HG03103 (cell line): ENCODE measurements at regions not wholly inside any gene's neighbourhood (a gene's known extent, or its start where the extent isn't known, plus 50 kb on each side); places are given as distances from the start of the nearest gene placed in this dataset.
"Not testable (repeated sequence)": the region's sequence is repeated elsewhere in the genome, so short reads cannot be mapped to it uniquely, and the experiment has no call there.

Experiments used
- ATAC-seq: cut with Tn5 transposase; IDR thresholded peaks from one replicate; pipeline ENCODE4 v1.9.1; 2021; ENCODE audit warnings: low read depth; ENCODE audit not compliant: unreplicated experiment

GRCh38 chr20:58044931-58045555 lies 183.4 kb downstream of the ANKRD60 start:
- no peak for ATAC-seq

GRCh38 chr20:58044286-58044685 lies 184.2 kb downstream of the ANKRD60 start:
- ATAC-seq: no peak

DNA sequence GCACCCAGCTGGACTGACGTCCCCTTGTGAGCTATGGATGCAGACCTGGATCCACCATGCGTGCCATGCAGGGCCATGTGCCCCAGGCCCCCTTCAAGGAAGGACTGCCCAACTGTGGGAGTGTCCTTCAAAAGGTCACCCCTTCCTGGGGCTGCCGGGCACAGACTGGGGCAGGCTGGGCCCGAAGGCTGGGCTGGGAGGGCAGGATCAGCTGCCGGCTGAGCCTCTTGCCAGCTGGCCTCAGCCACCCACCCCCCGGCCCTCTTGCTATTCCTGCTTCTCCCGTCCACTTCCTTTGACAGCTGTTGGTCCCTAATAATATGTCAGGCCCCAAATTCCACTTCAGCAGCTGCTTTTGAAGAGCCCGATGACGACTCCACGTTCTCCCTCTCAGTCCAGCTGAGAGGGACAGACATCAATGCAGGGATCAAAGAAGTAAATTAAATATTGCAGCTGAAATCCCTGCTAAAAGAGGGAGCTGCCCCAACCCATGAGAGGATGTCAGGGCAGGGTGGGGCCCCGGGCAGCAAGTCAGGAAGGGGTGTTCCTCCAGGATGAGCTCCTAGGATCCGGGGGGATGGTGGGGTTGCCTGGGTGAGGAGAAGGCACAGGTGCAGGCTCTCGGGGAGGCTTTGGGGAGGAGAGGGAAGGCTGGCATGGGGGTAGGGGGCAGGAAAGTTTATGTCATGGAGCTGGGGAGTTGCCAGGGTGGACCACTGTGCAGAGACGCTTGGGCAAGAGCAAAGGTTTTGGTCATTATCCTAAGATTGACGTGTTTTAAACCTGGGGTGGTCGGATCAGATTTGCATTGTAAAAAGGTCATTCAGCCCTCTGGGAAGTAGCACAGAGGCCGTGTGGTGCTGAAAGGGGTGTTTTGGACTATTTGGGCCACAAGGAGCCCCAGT lies 185.0 kb downstream of the ANKRD60 start:
- no peak for ATAC-seq

- ATAC-seq: no peak
These were observed 185.9 kb downstream of the ANKRD60 start for GRCh38 chr20:58042591-58042990.

GRCh38 chr20:58040447-58041290 lies 187.8 kb downstream of the ANKRD60 start:
- no peak for ATAC-seq

GRCh38 chr20:58039274-58040092 lies 189.0 kb downstream of the ANKRD60 start:
- ATAC-seq: no peak

GRCh38 chr20:58038123-58038654 lies 190.3 kb downstream of the ANKRD60 start:
- no peak for ATAC-seq

DNA sequence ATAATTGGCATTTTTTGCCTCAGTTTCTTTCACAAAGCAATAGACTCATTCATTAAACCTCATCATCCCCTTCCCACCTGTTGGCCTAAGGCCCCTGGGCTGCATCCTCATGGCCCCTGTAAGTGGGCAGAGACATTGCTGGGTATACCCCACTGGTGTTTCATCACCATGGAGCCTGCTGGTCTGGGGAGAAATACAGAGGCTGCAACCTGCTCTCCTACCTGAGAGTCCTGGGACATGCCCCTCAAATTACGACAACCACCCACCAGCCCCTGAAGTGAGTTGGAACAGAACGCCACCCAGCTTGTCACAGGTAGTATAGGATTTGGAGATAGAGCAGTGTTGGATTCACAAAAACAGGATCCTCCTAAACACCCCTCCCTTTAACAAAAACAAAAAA lies 190.8 kb downstream of the ANKRD60 start:
- no peak for ATAC-seq

DNA sequence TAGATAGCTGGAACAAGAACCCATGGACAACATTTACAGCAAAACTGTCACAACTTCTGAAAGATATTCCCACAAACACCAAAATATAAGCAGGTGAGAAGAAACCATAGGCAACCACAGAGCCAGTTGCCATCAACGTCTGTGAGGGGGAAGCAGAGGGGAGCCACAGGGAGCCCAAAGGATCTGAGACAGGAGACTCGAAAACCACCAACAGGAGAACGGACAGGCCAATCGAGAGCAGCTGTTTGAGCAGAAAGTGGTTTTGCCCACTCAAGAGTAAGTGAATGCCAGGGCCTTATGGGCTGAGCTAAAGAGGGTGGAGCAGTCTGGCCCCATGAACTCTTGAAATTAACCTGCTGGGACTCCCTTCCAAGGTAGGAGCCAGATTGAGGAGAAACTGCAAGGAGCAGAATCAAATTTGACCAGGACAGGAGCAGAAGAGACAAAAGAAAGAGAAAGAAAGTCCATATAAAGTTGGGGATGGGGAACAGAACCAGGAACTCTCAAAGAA lies 195.4 kb downstream of the ANKRD60 start:
- ATAC-seq: no peak

DNA sequence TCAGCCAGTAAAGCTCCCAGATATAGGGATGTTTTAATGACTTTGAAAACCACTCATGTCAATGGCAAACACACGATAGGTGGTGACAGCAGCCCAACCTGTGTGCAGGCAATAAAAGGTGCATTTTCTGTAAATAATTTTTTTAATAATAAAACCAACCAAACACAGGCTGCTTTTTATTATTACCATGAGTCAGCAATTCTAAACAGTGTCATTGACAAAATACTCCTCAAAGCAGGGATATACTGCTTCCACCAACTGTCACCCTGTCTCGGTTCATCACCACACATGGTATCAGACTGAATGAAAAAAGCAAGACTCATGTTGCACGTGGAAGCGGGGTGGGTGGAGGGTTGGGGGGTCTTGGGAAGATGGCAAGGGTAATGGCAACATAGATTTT lies 195.9 kb downstream of the ANKRD60 start:
- ATAC-seq: no peak

- ATAC-seq: not testable (repeated sequence)
These were observed 197.1 kb downstream of the ANKRD60 start for GRCh38 chr20:58031350-58031749.

DNA sequence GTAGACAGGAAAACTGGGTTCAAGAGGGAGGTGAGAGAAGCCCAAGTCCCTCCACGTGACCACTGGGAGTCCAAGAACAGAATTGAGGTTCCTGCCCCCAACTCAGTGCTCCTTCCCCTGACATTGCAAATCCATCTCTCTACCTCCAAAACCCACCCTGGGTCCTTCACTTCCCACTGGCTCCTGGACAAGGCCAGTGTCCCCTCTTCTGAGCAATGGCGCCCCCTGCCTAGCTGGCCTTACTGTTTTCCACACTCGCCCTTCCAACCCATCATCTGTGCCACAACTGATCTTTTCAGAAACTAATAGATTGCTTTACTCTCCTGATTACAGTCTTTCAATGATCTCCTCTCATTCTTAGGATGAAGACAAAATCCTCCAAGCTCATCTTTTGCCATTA lies 200.3 kb downstream of the ANKRD60 start:
- no peak for ATAC-seq

DNA sequence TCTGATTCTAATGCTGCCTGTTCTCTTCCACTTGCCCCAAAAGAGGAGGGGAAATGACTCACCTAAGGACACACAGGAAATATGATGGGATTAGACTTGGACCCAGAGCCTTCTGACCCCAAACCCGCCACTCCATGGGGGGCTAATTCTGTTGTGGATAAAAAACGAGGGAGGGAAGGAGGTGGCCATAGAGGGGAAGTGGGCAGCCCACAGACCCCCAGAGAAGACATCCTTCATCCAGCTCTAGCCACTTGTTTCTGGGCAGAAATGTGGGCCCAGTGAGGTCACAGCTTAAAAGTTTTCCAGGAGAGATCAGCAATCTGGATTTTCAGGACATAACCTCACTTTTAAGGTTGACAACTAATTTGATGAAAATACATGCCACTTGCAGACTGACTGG lies 202.1 kb downstream of the ANKRD60 start:
- no peak for ATAC-seq

DNA sequence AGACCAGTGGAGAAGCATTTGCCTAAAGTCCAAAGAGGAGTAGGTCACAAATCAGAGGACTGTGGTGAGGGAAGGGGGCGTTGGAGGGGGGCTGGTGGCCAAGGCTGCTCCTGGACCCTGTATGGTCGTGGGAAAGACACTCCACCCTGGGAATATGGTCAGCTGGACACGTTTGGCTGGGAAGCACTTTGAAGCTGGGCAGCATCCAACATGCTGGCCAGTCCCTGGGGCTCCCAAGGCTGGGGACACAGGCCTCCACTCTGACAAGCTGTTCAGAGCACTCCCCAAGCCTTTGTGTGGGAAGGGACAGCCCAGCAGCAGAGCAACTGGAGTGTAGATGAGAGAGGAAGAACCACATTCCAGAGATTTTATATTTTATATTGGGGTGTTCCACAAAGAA lies 203.2 kb downstream of the ANKRD60 start:
- ATAC-seq: no peak

DNA sequence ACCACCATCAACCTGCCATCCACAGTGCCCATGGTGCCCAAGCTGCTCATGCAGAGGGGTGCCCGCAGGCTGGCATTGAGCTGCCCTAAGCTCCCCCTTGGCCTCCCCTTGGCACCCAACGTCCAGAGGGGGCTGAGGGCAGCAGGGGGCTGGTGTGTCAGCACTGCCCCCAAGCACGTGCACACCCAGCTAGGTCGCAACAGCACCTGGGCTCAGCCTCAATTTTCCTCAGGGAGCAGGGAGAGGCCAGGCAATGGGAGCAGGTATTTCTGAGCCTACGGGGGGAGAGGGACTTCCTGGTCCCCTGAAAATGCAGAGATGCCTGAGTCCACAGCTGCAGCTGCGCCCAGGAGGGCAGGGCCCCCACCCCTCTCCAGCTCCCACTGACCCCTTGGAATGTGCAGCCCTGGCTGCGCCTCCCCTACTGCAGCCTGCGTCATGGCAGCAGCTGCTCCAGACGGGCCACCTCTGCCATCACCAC lies 204.2 kb downstream of the ANKRD60 start:
- no peak for ATAC-seq

DNA sequence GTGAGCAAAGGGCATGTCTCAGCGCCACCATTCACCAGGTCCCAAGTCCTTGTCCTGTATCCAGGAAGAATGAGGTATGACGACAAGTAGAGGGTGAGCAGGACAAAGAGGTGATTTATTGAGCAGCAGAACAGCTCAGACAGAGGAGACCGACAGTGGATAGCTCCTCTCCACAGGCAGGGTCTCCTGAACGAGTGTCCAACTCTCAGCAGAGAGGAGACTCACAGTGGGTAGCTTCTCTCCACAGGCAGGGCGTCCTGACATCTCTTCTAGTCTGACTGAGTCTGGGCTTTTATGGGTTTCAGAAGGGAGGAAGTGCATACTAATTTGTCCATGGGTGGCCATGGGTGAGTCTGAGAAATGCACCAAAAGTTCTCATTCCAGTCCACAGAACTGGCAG lies 204.7 kb downstream of the ANKRD60 start:
- no peak for ATAC-seq

- ATAC-seq: no peak
These were observed 205.1 kb downstream of the ANKRD60 start for GRCh38 chr20:58023346-58023745.

GRCh38 chr20:58022711-58023110 lies 205.7 kb downstream of the ANKRD60 start:
- ATAC-seq: no peak

DNA sequence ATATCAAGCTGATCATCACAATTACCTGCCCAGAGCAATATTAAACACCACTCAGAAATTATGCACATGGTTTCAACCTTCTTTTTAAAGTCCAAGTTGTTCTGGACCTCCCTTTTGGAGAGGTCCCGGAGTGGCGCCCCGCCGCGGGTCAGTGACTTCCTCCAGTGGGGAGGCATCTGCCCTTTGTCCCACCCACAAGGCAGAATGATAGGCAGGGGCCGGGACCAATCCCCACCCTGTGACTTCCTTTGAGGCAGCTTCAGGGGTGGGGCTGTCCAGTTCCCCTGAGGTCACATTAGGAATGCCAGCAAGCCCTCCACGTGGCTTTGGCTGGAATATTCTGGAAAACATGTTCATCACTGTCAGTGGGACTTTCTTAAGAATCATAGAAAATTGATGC lies 207.0 kb downstream of the ANKRD60 start:
- no peak for ATAC-seq
